HL-60 (cell line): ENCODE measurements at regions not wholly inside any gene's neighbourhood (a gene's known extent, or its start where the extent isn't known, plus 50 kb on each side); places are given as distances from the start of the nearest gene placed in this dataset.

Experiments
- GABPA ChIP-seq: IDR thresholded peaks from 2 replicates; pipeline ENCODE4 v1.6.1; 2012; ENCODE audit warnings: low read depth
- SPI1 ChIP-seq: IDR thresholded peaks from 2 replicates; pipeline ENCODE4 v1.6.1; 2012; ENCODE audit warnings: low read depth, mild to moderate bottlenecking, borderline replicate concordance
- TF ChIP-seq, protein P1 (sequence below): IDR thresholded peaks from one replicate; pipeline ENCODE4 v1.5.1; 2011; ENCODE audit warnings: low read length, control low read depth, inconsistent platforms; ENCODE audit not compliant: insufficient read depth
- TF ChIP-seq, protein P2 (sequence below): IDR thresholded peaks from 2 replicates; pipeline ENCODE4 v1.6.1; 2012; ENCODE audit warnings: low read depth; ENCODE audit not compliant: insufficient replicate concordance

DNA sequence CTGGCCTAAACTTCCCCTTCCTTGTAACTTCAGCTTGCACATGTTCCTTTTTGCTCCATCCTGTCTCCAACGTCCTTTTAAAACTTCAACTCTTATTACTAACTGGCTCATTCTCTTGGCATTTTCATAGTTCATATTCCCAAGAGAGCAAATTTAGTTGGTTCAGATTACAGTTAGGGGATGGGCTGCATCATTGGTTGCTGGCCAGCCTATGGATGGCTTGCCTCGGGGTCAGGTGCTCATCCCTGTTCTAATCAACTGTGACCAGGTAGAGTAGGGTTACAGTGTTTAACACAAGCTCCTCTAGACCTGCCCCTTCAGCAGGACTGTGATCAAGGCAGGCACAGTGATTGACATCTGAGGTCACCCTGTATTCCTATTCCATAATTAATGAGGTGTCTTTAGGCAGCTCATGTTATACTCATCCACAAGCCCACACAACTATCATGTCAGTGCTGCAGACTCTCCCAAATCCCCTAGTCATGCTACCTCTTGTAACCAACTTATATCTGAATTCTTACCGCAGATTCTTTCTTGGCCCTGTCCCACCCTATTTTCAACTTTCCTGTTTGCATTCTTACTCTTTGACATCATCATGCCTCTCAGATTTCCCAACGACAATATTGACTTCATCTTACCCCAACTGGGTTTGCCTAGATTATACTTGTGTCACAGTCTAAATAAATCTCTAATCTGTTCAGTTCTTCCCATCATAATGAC, 293.3 kb downstream of the MTX2 start:
- TF ChIP-seq, protein P1, sequence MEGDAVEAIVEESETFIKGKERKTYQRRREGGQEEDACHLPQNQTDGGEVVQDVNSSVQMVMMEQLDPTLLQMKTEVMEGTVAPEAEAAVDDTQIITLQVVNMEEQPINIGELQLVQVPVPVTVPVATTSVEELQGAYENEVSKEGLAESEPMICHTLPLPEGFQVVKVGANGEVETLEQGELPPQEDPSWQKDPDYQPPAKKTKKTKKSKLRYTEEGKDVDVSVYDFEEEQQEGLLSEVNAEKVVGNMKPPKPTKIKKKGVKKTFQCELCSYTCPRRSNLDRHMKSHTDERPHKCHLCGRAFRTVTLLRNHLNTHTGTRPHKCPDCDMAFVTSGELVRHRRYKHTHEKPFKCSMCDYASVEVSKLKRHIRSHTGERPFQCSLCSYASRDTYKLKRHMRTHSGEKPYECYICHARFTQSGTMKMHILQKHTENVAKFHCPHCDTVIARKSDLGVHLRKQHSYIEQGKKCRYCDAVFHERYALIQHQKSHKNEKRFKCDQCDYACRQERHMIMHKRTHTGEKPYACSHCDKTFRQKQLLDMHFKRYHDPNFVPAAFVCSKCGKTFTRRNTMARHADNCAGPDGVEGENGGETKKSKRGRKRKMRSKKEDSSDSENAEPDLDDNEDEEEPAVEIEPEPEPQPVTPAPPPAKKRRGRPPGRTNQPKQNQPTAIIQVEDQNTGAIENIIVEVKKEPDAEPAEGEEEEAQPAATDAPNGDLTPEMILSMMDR: no peak
- TF ChIP-seq, protein P2, sequence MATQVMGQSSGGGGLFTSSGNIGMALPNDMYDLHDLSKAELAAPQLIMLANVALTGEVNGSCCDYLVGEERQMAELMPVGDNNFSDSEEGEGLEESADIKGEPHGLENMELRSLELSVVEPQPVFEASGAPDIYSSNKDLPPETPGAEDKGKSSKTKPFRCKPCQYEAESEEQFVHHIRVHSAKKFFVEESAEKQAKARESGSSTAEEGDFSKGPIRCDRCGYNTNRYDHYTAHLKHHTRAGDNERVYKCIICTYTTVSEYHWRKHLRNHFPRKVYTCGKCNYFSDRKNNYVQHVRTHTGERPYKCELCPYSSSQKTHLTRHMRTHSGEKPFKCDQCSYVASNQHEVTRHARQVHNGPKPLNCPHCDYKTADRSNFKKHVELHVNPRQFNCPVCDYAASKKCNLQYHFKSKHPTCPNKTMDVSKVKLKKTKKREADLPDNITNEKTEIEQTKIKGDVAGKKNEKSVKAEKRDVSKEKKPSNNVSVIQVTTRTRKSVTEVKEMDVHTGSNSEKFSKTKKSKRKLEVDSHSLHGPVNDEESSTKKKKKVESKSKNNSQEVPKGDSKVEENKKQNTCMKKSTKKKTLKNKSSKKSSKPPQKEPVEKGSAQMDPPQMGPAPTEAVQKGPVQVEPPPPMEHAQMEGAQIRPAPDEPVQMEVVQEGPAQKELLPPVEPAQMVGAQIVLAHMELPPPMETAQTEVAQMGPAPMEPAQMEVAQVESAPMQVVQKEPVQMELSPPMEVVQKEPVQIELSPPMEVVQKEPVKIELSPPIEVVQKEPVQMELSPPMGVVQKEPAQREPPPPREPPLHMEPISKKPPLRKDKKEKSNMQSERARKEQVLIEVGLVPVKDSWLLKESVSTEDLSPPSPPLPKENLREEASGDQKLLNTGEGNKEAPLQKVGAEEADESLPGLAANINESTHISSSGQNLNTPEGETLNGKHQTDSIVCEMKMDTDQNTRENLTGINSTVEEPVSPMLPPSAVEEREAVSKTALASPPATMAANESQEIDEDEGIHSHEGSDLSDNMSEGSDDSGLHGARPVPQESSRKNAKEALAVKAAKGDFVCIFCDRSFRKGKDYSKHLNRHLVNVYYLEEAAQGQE: no peak
- TF ChIP-seq SPI1: no peak
- TF ChIP-seq GABPA: no peak
